ENCODE measurements at regions not wholly inside any gene's neighbourhood (a gene's known extent, or its start where the extent isn't known, plus 50 kb on each side); places are given as distances from the start of the nearest gene placed in this dataset.

DNA sequence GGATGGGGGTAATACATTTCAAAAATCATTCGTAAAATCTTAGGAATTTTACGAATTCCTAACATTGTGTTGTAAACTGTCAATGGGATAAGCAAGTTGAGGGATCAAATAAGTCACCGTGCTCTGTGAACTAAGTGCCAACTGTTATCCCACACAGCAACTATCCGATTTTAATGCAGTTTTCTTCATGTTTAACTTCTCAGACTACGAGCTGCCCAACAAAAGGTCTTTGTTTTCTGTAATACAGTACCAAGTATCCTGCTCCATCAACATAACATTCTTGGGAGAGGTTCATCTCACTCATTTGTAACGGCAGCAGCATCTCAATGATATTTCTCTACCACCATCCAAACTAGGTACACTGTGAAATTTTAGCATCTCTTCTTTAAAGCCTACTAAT lies 654.1 kb upstream of the LMCD1 start:
- DNase-seq (ENCODE audit: low read depth, low spot score), result no peak
- Histone ChIP-seq H3K27me3 (ENCODE audit: control insufficient read depth, insufficient read depth, low read length) (no peaks in the 10 kb centered on the region), H3K9me3 (ENCODE audit: control insufficient read depth, insufficient read depth, low read length) (no peaks in the 10 kb centered on the region), H3K36me3 (ENCODE audit: control insufficient read depth, insufficient read depth, low read length) (no peaks in the 10 kb centered on the region), H3K4me3 (ENCODE audit: low read length) (no peak overlapping the region), H3K4me1 (ENCODE audit: control insufficient read depth, insufficient read depth, low read length) (no peaks in the 10 kb centered on the region), H3K27ac (ENCODE audit: low read length) (no peak overlapping the region)
- no CpG with 5 or more reads among the region's 6 CpGs for WGBS (ENCODE audit: insufficient coverage, insufficient read length)

DNA sequence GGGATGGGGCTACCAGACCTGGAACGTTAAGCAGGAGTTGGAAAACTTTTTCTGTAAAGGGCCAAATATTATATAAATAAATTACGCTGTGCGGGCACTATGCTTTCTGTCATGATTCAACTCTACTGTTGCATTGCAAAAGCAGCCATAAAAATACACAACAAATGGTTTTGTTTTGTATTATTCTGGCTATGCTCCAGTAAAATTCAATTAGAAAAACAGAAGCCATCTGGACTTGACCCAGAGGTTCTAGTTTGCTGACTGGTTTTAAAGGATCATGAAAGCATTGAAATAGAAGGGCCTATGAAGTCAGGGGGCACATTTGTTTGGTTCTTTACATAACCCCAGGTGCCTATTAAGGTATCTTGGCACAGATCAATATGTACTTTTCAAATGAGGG lies 647.4 kb upstream of the LMCD1 start:
- DNase-seq (ENCODE audit: low read depth, low spot score), result no peak
- Histone ChIP-seq H3K27me3 (ENCODE audit: control insufficient read depth, insufficient read depth, low read length) (no peaks in the 10 kb centered on the region), H3K36me3 (ENCODE audit: control insufficient read depth, insufficient read depth, low read length) (no peaks in the 10 kb centered on the region), H3K9me3 (ENCODE audit: control insufficient read depth, insufficient read depth, low read length) (no peaks in the 10 kb centered on the region), H3K27ac (ENCODE audit: low read length) (no peak overlapping the region), H3K4me1 (ENCODE audit: control insufficient read depth, insufficient read depth, low read length) (no peaks in the 10 kb centered on the region), H3K4me3 (ENCODE audit: low read length) (no peak overlapping the region)
- WGBS (ENCODE audit: insufficient coverage, insufficient read length), result no CpG with 5 or more reads among the region's 3 CpGs

- no CpG with 5 or more reads among the region's 5 CpGs for WGBS (ENCODE audit: insufficient coverage, insufficient read length)
- H3K4me1 ChIP-seq (ENCODE audit: control insufficient read depth, insufficient read depth, low read length), result no peaks in the 10 kb centered on the region
- H3K27ac ChIP-seq (ENCODE audit: low read length), result no peak overlapping the region
- H3K27me3 ChIP-seq (ENCODE audit: control insufficient read depth, insufficient read depth, low read length), result no peaks in the 10 kb centered on the region
- no peak for DNase-seq (ENCODE audit: low read depth, low spot score)
- H3K4me3 ChIP-seq (ENCODE audit: low read length), result no peak overlapping the region
- no peaks in the 10 kb centered on the region for H3K9me3 ChIP-seq (ENCODE audit: control insufficient read depth, insufficient read depth, low read length)
- no peaks in the 10 kb centered on the region for H3K36me3 ChIP-seq (ENCODE audit: control insufficient read depth, insufficient read depth, low read length)
Measured at GRCh38 chr3:7854721-7855120, 646.9 kb upstream of the LMCD1 start.

DNA sequence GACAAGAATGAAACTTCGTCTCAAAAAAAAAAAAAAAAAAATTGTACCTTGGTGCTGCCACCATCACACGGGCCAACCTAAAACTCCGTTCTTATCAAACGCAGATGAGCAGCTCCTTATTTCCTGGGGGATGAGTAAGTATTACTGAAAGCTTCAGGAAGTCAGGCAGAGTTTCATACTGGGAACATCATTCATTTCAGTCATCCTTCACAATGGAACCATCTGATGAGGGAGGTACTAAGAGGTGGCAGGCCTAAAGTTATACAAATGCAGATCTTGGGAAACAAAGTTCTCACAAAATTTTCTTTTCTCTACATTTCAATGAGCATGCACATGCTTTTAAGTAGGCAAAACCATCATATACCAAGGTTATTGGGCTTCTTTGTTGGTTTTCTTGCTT lies 636.0 kb upstream of the LMCD1 start:
- Histone ChIP-seq H3K36me3 (ENCODE audit: control insufficient read depth, insufficient read depth, low read length) (no peaks in the 10 kb centered on the region), H3K9me3 (ENCODE audit: control insufficient read depth, insufficient read depth, low read length) (no peaks in the 10 kb centered on the region), H3K4me1 (ENCODE audit: control insufficient read depth, insufficient read depth, low read length) (no peaks in the 10 kb centered on the region), H3K27me3 (ENCODE audit: control insufficient read depth, insufficient read depth, low read length) (no peaks in the 10 kb centered on the region), H3K27ac (ENCODE audit: low read length) (no peak overlapping the region), H3K4me3 (ENCODE audit: low read length) (no peak overlapping the region)
- no peak for DNase-seq (ENCODE audit: low read depth, low spot score)
- no CpG with 5 or more reads among the region's 4 CpGs for WGBS (ENCODE audit: insufficient coverage, insufficient read length)

DNA sequence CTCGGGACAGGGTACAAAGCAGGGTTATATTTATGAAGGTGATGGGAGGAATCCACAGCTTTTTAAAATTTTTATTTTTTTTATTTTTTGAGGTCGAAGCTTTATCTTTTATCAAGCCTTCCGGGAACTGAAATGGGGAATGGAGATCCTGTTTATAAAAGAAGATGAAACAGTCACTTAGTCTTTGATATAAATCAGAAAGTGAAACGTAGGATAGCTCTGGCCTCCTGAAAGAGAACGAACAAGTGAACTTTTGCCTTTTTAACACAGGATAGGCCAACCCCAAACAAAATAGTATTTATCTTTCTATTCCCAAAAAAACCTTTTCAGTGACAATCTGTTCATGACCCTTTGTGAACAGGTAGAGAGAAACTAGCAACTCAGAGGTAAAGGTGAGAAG lies 634.0 kb upstream of the LMCD1 start:
- H3K4me1 ChIP-seq (ENCODE audit: control insufficient read depth, insufficient read depth, low read length), result no peaks in the 10 kb centered on the region
- WGBS (ENCODE audit: insufficient coverage, insufficient read length), result no CpG with 5 or more reads among the region's 5 CpGs
- no peak overlapping the region for H3K4me3 ChIP-seq (ENCODE audit: low read length)
- H3K9me3 ChIP-seq (ENCODE audit: control insufficient read depth, insufficient read depth, low read length), result no peaks in the 10 kb centered on the region
- no peak for DNase-seq (ENCODE audit: low read depth, low spot score)
- H3K27ac ChIP-seq (ENCODE audit: low read length), result no peak overlapping the region
- no peaks in the 10 kb centered on the region for H3K36me3 ChIP-seq (ENCODE audit: control insufficient read depth, insufficient read depth, low read length)
- no peaks in the 10 kb centered on the region for H3K27me3 ChIP-seq (ENCODE audit: control insufficient read depth, insufficient read depth, low read length)

DNA sequence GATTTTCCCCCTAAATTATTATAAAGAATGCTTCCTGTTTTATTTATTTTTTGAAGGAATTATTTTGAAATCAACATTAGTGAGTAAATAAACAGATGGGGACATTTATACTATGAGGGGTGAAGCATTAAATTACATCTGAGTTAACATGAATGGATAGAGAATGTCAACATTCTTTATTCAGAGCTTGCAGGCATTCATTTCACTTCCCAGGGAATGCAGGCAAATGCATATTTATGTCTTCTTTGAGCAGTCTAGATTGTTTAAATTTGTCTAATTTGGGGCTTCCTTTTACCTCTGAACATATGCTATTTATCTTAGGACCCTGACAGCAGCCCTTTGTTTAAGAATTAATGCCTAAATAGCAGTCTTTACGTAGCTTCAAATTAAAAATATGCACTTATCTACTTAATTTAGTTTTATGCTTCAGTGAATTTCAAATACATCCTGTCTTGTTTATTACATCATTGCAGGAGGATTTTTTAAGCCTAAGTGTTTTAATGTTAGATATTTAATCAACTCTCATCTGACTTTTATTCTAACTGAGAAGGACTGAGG lies 630.5 kb upstream of the LMCD1 start:
- Histone ChIP-seq H3K36me3 (ENCODE audit: control insufficient read depth, insufficient read depth, low read length) (no peaks in the 10 kb centered on the region), H3K27me3 (ENCODE audit: control insufficient read depth, insufficient read depth, low read length) (no peaks in the 10 kb centered on the region), H3K4me3 (ENCODE audit: low read length) (no peak overlapping the region), H3K4me1 (ENCODE audit: control insufficient read depth, insufficient read depth, low read length) (no peaks in the 10 kb centered on the region), H3K27ac (ENCODE audit: low read length) (no peak overlapping the region), H3K9me3 (ENCODE audit: control insufficient read depth, insufficient read depth, low read length) (no peaks in the 10 kb centered on the region)
- WGBS (ENCODE audit: insufficient coverage, insufficient read length), result no CpG with 5 or more reads among the region's 1 CpG
- no peak for DNase-seq (ENCODE audit: low read depth, low spot score)

DNA sequence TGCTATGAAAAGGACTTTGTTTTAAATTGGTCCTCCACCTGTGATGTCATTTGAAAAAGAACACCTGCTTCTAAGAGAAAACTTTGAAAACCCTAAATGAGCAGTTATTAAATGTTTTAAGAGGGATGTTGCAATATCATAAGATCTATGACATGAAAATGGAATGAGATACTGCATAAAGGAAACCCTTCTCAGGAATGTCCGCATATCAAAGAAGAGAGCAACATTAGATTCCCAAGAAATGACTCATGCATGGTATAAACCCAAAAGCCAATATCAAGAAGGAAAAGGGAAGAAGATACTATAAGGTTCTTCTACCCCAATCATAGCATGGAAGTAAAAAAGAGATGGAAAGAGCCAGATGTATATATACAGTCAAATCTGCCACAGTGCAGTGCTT lies 627.5 kb upstream of the LMCD1 start:
- no peak overlapping the region for H3K27ac ChIP-seq (ENCODE audit: low read length)
- H3K4me1 ChIP-seq (ENCODE audit: control insufficient read depth, insufficient read depth, low read length), result no peaks in the 10 kb centered on the region
- no peak overlapping the region for H3K4me3 ChIP-seq (ENCODE audit: low read length)
- WGBS (ENCODE audit: insufficient coverage, insufficient read length), result no CpG with 5 or more reads among the region's 1 CpG
- H3K27me3 ChIP-seq (ENCODE audit: control insufficient read depth, insufficient read depth, low read length), result no peaks in the 10 kb centered on the region
- H3K9me3 ChIP-seq (ENCODE audit: control insufficient read depth, insufficient read depth, low read length), result no peaks in the 10 kb centered on the region
- H3K36me3 ChIP-seq (ENCODE audit: control insufficient read depth, insufficient read depth, low read length), result no peaks in the 10 kb centered on the region
- DNase-seq (ENCODE audit: low read depth, low spot score), result no peak

DNA sequence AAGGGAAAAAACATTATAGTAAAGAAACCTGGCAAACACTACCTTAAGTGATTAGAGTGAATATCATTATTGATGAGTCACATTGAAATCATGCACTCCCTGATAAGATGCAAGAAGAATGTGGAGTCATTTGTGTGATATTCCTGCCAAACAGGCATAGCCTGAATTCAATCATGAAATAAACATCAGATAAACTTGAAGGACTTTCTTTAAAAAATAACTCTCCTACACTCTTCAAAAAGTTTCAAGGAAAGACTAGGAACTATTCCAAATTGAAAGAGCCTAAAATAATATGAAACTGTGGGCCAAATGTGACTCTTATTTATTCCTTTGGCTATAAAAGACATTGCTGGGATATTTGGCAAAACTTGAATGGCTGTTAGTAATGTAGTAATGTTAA lies 625.7 kb upstream of the LMCD1 start:
- no peaks in the 10 kb centered on the region for H3K4me1 ChIP-seq (ENCODE audit: control insufficient read depth, insufficient read depth, low read length)
- no peaks in the 10 kb centered on the region for H3K9me3 ChIP-seq (ENCODE audit: control insufficient read depth, insufficient read depth, low read length)
- H3K36me3 ChIP-seq (ENCODE audit: control insufficient read depth, insufficient read depth, low read length), result no peaks in the 10 kb centered on the region
- DNase-seq (ENCODE audit: low read depth, low spot score), result no peak
- no peak overlapping the region for H3K4me3 ChIP-seq (ENCODE audit: low read length)
- no peak overlapping the region for H3K27ac ChIP-seq (ENCODE audit: low read length)
- H3K27me3 ChIP-seq (ENCODE audit: control insufficient read depth, insufficient read depth, low read length), result no peaks in the 10 kb centered on the region

DNA sequence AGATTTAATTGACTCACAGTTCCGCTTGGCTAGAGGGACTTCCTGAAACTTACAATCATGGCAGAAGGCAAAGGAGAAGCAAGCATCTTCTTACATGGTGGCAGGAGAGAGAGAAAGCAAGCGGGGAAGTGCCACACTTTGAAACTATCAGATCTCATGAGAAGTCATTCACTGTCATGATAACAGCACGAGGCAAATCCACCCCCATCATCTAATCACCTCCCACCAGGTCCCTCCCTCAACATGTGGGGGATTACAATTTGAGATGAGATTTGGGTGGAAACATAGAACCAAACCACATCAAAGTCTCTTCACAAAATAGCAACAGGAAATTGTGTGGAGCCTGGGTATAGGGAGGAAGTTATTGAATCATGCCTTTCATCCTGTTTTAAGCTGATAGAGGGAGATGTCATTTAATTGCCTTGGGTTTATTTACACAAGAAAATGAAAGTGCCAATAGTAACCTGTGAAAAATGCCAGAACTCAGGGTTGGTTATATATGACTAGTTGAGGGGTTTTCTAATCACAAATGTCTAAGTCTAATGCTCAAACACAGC lies 624.8 kb upstream of the LMCD1 start:
- H3K27ac ChIP-seq (ENCODE audit: low read length), result no peak overlapping the region

GRCh38 chr3:7877312-7877711 lies 624.3 kb upstream of the LMCD1 start:
- H3K9me3 ChIP-seq (ENCODE audit: control insufficient read depth, insufficient read depth, low read length), result no peaks in the 10 kb centered on the region
- H3K4me3 ChIP-seq (ENCODE audit: low read length), result no peak overlapping the region
- no peaks in the 10 kb centered on the region for H3K4me1 ChIP-seq (ENCODE audit: control insufficient read depth, insufficient read depth, low read length)
- no peak for DNase-seq (ENCODE audit: low read depth, low spot score)
- H3K36me3 ChIP-seq (ENCODE audit: control insufficient read depth, insufficient read depth, low read length), result no peaks in the 10 kb centered on the region
- H3K27me3 ChIP-seq (ENCODE audit: control insufficient read depth, insufficient read depth, low read length), result no peaks in the 10 kb centered on the region
- WGBS (ENCODE audit: insufficient coverage, insufficient read length), result no CpG with 5 or more reads among the region's 5 CpGs
- no peak overlapping the region for H3K27ac ChIP-seq (ENCODE audit: low read length)

More for the DNA sequence above, 624.8 kb upstream of the LMCD1 start:
- H3K9me3 ChIP-seq (ENCODE audit: control insufficient read depth, insufficient read depth, low read length), result no peaks in the 10 kb centered on the region
- no peaks in the 10 kb centered on the region for H3K27me3 ChIP-seq (ENCODE audit: control insufficient read depth, insufficient read depth, low read length)
- no peak overlapping the region for H3K4me3 ChIP-seq (ENCODE audit: low read length)
- no peak for DNase-seq (ENCODE audit: low read depth, low spot score)
- no CpG with 5 or more reads among the region's 3 CpGs for WGBS (ENCODE audit: insufficient coverage, insufficient read length)
- no peaks in the 10 kb centered on the region for H3K4me1 ChIP-seq (ENCODE audit: control insufficient read depth, insufficient read depth, low read length)
- H3K36me3 ChIP-seq (ENCODE audit: control insufficient read depth, insufficient read depth, low read length), result no peaks in the 10 kb centered on the region

- no peaks in the 10 kb centered on the region for H3K9me3 ChIP-seq (ENCODE audit: control insufficient read depth, insufficient read depth, low read length)
- no peaks in the 10 kb centered on the region for H3K4me1 ChIP-seq (ENCODE audit: control insufficient read depth, insufficient read depth, low read length)
- WGBS (ENCODE audit: insufficient coverage, insufficient read length), result no CpG with 5 or more reads among the region's 1 CpG
- H3K4me3 ChIP-seq (ENCODE audit: low read length), result no peak overlapping the region
- DNase-seq (ENCODE audit: low read depth, low spot score), result no peak
- no peaks in the 10 kb centered on the region for H3K36me3 ChIP-seq (ENCODE audit: control insufficient read depth, insufficient read depth, low read length)
- no peak overlapping the region for H3K27ac ChIP-seq (ENCODE audit: low read length)
- H3K27me3 ChIP-seq (ENCODE audit: control insufficient read depth, insufficient read depth, low read length), result no peaks in the 10 kb centered on the region
Measured at GRCh38 chr3:7879572-7879971, 622.1 kb upstream of the LMCD1 start.

All from iPS DF 6.9 (cell line).